ENCODE measurements at regions not wholly inside any gene's neighbourhood (a gene's known extent, or its start where the extent isn't known, plus 50 kb on each side); places are given as distances from the start of the nearest gene placed in this dataset.
"Not testable (repeated sequence)": the region's sequence is repeated elsewhere in the genome, so short reads cannot be mapped to it uniquely, and the experiment has no call there.

DNA sequence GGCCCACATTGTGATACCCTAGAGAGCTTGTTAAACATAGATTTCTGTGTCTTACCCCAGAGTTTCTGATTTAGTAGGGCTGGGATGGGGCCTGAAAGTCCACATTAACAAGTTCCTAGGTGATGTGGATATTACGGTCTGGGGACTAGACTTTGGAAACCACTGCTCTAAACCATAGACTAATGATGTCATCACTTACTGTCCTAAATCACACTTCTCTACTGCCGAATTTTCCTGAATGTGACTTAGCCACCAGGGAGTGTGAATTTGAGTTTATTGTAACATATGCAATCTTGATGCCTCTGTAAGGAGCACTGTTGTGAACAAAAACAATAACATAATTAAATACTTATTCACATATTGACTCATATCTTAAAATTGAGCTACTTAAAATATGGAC lies 165.6 kb downstream of the BTBD3 start:
- no peak overlapping the region for H3K4me3 ChIP-seq
- no peak for DNase-seq (ENCODE audit: low spot score in 2 of 2)
- H3K27ac ChIP-seq: no peak overlapping the region
- intact Hi-C loops (cut with DNase I): no loop called here
- no peaks in the 10 kb centered on the region for H3K36me3 ChIP-seq
- H3K9me3 ChIP-seq: no peaks in the 10 kb centered on the region
- H3K4me1 ChIP-seq: no peaks in the 10 kb centered on the region
- no peaks in the 10 kb centered on the region for H3K27me3 ChIP-seq
- TF ChIP-seq, protein P1, sequence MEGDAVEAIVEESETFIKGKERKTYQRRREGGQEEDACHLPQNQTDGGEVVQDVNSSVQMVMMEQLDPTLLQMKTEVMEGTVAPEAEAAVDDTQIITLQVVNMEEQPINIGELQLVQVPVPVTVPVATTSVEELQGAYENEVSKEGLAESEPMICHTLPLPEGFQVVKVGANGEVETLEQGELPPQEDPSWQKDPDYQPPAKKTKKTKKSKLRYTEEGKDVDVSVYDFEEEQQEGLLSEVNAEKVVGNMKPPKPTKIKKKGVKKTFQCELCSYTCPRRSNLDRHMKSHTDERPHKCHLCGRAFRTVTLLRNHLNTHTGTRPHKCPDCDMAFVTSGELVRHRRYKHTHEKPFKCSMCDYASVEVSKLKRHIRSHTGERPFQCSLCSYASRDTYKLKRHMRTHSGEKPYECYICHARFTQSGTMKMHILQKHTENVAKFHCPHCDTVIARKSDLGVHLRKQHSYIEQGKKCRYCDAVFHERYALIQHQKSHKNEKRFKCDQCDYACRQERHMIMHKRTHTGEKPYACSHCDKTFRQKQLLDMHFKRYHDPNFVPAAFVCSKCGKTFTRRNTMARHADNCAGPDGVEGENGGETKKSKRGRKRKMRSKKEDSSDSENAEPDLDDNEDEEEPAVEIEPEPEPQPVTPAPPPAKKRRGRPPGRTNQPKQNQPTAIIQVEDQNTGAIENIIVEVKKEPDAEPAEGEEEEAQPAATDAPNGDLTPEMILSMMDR (IDR thresholded peaks at IDR 0.05): no peak

DNA sequence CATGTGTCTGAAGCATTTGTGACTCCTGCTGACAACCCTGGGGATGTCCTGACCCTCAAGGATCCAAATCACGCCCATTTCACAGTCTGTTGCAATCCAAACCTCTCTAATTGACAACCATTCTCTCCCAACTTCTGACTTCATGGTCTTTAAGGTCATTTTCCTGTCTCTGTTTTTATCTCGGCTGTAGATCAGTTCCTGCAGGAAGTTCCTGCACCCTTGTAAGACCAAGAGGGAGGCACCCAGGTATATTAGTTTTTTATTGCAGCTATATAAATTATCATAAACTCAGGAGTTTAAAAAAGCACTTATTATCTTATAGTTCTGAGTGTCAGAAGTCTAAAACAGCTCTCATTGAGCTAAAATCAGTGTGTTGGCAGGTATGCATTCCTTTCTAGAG lies 166.8 kb downstream of the BTBD3 start:
- Histone ChIP-seq H3K27ac (no peak overlapping the region), H3K9me3 (no peaks in the 10 kb centered on the region), H3K4me1 (no peaks in the 10 kb centered on the region), H3K27me3 (no peaks in the 10 kb centered on the region), H3K36me3 (no peaks in the 10 kb centered on the region), H3K4me3 (no peak overlapping the region)
- no peak for DNase-seq (ENCODE audit: low spot score in 2 of 2)
- TF ChIP-seq, protein P1 (IDR thresholded peaks at IDR 0.05): no peak
- intact Hi-C loops (cut with DNase I): no loop called here

DNA sequence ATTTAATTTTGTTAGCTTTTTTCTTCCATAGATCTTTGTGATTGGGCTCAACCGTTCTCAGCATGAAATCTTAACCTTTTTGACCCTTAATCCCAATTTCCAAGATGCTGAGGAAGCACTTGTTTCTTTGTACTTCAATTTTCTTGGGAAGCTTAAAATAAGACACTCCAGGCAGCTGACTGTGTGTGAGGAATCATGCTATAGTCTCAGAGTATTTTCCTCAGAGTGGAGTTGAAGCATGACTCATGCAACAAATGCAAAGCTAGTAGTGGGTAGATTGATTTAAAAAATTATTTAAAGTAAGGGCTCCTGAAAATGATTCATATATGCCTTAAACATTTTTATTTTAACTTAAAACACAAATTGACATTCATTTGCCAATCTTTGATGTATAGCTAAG lies 168.7 kb downstream of the BTBD3 start:
- TF ChIP-seq, protein P1 (IDR thresholded peaks at IDR 0.05): no peak
- Histone ChIP-seq H3K4me3 (no peak overlapping the region), H3K36me3 (no peaks in the 10 kb centered on the region), H3K4me1 (no peaks in the 10 kb centered on the region), H3K9me3 (no peaks in the 10 kb centered on the region), H3K27me3 (no peaks in the 10 kb centered on the region), H3K27ac (no peak overlapping the region)
- intact Hi-C loops (cut with DNase I): no loop called here
- DNase-seq (ENCODE audit: low spot score in 2 of 2): no peak

DNA sequence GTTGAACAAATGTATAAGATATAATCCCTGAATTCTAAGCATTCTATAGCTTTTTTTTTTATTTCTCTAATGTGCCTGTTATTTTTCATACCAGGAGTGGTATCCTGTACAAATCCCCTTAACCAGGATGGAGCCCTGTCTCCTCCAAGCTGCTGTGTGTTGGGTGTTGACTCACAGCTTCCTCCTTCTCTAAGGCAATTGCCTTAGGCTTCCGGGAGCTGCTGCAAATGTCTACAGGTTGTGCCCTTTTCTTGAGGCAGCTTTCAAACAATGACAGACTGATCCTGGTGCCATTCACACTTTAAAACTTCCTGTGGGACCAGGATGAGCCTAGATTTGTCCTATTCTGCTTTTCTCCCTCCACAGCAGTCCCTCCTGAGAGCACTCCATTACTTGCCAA lies 173.2 kb downstream of the BTBD3 start:
- TF ChIP-seq, protein P1 (IDR thresholded peaks at IDR 0.05): no peak
- intact Hi-C loops (cut with DNase I): no loop called here
- Histone ChIP-seq H3K9me3 (no peaks in the 10 kb centered on the region), H3K27ac (no peak overlapping the region), H3K4me3 (no peak overlapping the region), H3K36me3 (no peaks in the 10 kb centered on the region), H3K27me3 (no peaks in the 10 kb centered on the region), H3K4me1 (no peaks in the 10 kb centered on the region)
- DNase-seq (ENCODE audit: low spot score in 2 of 2): no peak

DNA sequence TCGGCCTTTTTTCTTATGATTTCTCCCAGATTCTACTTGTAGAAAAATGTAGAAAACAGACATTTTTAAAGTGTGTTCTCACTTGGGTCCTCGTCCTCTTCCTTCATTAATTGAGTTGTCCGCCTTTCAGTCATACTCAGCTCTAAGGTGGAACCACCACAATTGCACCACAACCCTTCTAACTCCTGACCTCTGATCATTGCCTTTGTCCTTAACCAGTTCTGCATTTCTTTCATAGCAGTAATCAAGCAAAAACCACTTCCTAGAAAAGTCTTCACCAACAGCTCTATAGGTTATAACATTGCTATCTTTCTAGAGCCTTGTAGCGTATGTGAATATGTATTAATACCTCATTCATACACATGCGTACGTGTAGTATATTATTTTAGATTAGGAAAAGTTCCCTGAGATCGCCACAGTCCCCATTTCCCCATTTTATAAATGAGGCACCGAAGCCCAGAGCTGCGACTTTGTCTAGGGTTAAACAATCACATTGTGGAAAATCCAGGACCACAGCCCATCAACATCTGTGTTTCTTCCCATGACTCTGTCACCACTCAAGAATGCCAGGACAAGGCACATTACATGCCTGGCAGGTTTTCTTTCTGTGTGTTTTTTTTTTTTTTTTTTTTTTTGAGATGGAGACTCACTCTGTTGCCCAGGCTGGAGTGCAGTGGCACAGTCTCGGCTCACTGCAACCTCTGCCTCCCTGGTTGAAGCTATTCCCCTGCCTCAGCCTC lies 175.5 kb downstream of the BTBD3 start:
- TF ChIP-seq, protein P1 (IDR thresholded peaks at IDR 0.05): no peak
- intact Hi-C loops (cut with DNase I): no loop called here
- H3K4me3 ChIP-seq: no peak overlapping the region

DNA sequence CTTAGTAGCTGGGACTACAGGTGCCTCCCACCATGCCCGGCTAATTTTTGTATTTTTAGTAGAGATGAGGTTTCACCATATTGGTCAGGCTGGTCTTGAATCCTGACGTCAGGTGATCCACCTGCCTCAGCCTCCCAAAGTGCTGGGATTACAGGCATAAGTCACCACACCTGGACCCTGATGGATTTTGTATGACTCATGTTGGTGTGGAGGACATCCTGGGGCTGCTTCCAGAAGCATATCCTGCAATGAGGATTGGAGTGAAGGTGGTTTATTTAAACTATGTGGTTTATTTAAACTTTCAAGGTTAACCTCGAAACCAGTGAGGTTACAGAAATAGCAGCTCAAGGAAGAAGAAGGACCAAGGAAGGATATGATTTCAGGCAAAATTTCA lies 176.1 kb downstream of the BTBD3 start:
- H3K4me3 ChIP-seq; DNase-seq (ENCODE audit: low spot score in 2 of 2); H3K9me3 ChIP-seq; intact Hi-C loops (cut with DNase I); H3K27me3 ChIP-seq; H3K4me1 ChIP-seq; H3K36me3 ChIP-seq; H3K27ac ChIP-seq: not testable (repeated sequence)

More for the DNA sequence above, 175.5 kb downstream of the BTBD3 start:
- no peaks in the 10 kb centered on the region for H3K4me1 ChIP-seq
- no peak overlapping the region for H3K27ac ChIP-seq
- H3K9me3 ChIP-seq: no peaks in the 10 kb centered on the region
- no peaks in the 10 kb centered on the region for H3K36me3 ChIP-seq
- no peaks in the 10 kb centered on the region for H3K27me3 ChIP-seq
- no peak for DNase-seq (ENCODE audit: low spot score in 2 of 2)
